HG03378 (cell line): ENCODE measurements at regions not wholly inside any gene's neighbourhood (a gene's known extent, or its start where the extent isn't known, plus 50 kb on each side); places are given as distances from the start of the nearest gene placed in this dataset.
"Not testable (repeated sequence)": the region's sequence is repeated elsewhere in the genome, so short reads cannot be mapped to it uniquely, and the experiment has no call there.

Experiments
- ATAC-seq: cut with Tn5 transposase; IDR thresholded peaks from one replicate; pipeline ENCODE4 v1.9.1; 2021; ENCODE audit warnings: mild to moderate bottlenecking, moderate library complexity; ENCODE audit not compliant: unreplicated experiment

DNA sequence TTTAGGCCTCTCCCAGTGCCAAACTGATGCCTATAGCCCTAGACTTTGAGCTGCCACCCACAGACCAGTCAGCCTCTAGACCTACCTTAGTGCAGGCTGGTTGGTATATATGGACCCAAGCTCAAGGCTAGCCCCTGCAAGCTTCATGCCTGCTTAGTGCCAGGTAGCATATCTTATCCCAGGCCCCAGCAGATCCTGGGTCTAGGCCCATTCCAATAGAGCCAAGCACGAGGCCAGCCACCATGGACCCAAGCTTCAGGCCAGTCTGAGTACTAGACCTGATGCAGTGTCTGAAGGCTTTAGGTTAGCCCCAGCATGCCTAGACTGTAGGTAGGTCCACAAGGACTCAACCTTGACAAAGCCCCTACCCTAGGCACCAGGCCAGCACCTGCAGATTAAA, 1081.7 kb downstream of the JRKL start:
- no peak for ATAC-seq

DNA sequence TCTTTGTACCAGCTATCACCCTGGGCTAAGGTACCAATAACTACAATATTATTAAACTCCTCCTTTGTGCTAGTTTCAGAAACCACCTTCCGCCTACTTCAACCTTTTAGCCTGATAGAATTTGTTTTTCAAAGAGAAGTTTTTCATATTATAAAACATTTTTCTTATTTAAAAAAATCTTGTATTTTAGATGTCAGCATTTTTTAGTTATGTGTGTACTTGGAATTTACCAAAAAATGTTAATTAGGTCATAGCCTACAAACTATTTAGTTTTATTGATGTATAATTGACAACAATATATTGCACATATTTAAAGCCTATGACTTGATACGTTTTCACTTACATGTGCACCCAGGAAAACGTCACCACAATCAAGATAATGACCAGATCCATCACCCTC, 1097.6 kb downstream of the JRKL start:
- no peak for ATAC-seq

DNA sequence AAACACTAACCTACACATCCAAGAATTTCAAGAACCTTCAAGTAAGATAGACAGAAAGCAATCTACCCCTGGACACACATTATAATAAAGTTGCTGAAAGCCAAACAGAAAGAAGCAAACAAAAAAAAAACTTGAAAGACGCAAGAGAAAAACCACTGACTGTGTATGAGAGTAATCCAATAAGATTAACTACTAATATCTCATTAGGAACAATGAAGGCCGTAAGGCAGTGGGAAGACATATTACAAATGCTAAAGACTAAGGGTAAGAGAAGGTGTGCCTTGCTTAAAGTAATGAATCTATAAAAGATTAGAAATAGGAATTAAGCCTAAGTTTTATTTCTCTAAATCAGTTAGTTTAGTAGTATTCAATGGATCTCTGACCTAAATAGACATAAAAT, 1109.1 kb downstream of the JRKL start:
- no peak for ATAC-seq

DNA sequence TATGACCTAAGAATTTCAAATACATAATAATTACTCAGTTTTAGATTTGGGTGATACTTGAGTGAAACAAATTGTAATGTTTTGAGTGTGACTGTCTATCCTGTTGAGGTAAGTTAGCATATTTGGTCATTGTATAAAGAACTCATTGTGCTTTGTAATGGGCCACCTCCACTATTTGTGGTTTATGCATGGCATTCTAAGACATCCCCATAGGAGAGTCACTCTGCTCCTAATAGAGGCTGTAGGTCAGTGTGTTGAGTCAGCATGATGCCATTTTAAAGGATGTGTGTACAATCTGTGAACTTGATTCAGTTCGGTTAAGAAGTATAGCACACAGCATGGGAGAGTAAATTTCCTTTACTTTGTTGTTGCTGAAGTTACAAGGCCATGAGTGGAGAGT, 1112.4 kb downstream of the JRKL start:
- no peak for ATAC-seq

DNA sequence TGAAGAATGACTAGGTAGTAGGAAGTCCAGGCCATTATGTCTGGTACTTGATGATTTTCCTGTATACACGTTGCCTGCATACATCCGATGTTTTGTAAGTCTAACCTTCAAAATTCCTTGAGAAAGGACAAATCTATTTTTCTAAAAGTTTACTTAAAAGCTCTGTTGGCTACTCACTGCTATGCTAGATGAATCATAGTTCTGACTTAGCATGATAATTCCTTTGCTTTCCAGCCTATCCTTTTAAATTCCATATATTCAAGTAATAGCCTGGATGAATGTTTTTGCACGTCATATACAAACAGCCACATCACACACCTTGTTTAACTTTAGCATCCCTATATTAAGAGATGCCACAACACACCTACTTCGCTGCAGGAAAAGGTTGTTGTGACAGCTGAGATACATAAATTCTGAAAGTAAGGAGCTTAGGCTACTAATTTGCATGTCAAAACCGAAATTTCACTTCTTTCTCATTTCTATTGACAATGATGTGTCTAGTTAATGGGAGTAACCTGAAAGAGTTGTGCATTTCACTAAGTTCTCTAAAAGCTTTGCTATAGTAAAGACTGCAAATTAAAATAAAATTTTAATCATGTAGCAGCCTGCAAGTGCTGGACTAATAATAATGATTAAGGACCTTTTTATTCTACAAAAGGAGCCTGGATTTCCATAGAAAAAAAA, 1116.4 kb downstream of the JRKL start:
- no peak for ATAC-seq

DNA sequence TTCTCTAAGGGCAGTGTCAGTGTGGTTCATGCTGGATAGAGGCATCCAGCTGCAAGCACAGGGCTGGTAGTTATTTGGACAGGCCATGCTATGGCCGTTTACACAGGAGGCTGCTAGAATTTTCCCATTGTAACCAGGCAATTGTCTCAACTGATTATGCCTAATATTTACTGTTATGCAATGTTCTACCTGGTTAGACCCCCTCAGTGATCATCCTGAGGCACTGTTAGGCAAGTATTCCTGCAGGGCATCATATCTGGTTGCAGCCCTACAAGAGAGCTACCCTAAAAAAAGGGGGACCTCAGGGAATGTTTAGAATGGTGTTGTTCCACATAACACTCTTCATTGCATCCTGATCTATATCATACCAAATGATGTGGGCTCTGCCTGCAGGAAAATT, 1124.6 kb downstream of the JRKL start:
- no peak for ATAC-seq

DNA sequence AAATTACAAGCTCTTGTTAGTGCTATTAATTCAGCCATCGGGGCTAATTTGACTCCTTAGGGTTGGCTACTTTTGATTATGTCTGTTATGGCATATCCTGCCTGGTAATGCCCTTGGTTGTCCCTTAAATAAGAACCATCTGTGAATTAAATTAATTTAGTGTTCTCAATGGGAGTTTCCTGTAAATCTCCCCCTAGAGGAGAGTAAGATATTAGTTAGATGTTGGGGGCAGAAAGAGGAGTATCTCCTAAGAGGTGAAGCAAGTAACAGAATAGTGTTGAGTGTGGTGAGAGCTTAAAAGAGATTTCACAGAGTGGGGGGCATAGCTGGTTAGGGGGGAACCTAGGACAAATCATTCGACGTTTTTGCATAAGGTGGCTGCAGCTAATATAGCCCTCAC, 1126.9 kb downstream of the JRKL start:
- ATAC-seq = no peak

DNA sequence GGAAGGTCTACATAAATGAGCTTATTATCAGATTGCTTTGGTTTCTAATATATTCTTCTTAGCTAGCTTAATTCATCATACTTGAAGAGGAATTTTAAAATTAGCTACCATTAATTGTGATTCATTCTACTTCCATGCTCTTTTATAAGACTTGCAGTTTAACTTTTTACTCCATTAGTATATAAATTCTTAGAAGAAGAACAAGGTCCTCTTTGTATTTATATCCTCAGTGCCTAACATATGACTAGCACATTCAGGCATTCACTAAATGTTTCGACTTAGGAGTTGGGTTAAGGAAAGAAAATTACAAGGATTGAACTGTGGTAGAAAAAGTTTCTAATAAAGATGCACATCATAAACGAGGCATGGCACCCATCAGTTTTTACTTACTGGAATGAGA, 1135.5 kb downstream of the JRKL start:
- no peak for ATAC-seq

DNA sequence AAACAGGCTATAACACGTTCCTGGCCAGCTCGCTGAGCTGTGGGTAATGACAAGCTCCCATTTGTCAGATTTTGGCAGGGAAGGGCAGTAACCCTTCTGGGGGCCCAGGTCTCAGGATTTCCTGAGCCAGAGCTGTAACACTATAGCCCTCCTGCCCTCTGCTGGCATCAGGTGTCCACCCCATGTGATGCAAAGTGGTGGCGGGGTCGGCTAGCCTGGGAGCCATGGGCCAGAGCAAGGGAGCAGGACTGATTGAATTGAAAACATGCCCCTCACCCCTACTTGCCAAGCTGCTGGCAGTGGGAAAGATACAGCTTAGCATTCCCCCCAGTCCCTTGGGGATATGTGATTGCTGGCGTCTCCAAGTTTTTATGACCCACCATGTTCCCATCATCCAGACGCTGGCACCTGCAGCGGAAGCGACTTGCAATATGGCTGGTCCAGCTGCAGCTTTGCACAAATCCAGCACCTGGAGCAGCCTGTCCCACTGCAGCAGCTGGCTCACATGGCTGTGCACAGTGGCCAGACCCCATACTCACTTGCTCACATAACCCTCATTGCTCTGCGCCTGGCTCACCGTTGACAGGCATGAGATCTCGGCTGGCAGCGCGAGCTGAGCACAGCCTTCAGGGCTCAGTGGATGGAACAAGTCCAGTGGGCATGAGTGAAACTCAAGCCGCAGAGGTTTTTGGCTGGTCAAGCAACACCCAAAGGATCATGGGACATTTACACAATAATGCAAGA, 1147.8 kb downstream of the JRKL start:
- ATAC-seq = no peak

DNA sequence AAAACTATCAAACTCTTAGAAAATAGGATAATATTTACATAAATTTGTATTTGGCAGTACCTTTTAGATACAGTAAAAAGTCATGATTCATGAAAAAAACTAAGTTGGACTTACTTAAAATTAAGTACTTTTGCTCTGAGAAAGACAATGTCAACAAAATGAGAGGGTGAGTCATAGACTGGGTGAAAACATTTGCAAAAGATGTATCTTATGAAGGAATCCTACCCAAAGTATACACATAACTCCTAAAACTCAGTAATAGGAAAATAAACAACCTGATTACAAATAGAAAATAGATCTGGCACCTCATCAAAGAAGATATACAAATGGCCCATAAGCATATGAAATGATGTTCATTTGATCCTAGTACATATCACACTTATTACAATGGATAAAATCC, 1154.6 kb downstream of the JRKL start:
- ATAC-seq = no peak

DNA sequence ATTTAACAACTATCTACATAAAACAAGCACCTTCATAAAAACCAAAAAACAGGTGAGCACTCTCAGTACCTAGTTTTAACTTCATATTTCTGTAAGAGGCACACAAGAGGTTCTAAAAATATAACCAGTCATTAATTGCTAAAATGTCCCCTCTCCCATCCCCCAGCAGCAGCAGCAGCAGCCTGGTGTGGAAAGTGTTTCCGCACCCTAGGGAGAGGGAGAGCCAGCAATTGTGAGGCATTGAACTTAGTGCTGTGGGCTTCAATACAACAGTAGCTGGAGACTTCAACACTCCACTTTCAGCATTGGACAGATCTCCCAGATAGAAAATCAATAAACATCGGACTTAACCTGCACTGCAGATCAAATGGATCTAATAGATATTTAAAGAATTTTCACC, 1158.5 kb downstream of the JRKL start:
- no peak for ATAC-seq

DNA sequence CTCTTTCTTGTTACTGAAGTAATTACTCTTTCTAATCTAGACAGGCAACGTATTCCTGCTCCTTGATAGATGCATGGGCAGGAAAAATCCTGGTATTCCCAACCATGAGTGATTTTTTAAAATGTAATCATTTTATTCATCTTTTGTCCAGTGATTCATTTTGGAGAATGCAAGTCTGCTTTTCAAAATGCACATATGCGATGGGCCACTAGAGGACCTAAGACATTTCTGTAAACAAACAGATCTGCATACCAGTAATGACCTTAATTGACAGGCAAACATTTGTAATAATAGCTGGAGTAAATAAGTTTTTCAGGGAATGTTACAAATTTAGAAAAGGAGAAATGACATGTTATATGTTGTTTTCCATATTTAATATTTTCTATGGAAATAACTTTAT, 1167.6 kb downstream of the JRKL start:
- no peak for ATAC-seq

DNA sequence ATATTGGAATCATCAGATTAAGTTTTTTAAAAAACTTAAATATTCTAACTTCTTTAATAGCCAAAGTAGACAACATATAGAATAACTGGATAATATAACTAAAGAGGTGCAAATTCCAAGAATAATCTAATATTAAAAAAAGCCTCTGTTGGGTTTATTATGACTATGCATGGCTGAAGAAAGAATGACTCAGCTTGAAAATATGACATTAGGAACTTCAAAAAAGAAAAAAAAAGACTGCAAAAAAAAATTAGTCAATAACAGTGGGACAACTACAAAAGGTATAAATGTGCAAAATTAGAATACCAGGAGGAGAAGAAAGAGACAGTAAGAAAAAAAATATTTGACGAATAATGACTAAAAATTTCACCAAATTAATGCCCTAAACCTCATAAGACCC, 1178.0 kb downstream of the JRKL start:
- no peak for ATAC-seq

DNA sequence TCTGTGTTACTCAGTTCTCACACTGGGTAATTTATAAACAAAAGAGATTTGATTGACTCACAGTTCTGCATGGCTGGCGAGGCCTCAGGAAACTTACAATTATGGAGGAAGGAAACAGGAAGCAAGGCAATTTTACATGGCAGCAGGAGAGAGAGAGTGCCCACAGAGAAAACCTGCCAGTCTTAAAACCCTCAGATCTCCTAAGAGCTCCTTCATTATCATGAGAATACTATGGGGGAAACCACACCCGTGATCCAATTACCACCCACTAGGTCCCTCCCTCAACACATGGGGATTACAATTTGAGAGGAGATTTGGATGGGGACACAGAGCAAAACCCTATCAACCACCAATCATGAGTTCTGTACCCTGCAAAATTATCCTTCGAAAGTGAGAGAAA, 1180.8 kb downstream of the JRKL start:
- ATAC-seq = no peak

DNA sequence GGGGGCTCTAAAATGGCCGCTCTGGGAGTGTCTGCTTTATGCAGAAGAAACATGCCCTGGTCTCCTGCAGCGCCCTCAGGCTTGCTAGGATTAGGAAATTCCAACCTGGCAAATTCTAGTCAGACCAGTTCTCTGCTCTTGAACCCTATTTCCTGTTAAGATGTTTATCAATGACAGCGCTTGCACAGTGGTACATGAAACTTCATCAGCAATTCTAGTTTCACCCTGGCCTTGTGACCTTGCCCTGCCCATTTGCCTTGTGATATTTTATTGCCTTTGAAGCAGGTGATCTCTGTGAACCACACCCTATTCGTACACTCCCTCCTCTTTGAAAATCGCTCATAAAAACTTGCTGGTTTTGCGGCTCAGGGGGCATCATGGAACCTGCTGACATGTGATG, 1184.0 kb downstream of the JRKL start:
- not testable (repeated sequence) for ATAC-seq

DNA sequence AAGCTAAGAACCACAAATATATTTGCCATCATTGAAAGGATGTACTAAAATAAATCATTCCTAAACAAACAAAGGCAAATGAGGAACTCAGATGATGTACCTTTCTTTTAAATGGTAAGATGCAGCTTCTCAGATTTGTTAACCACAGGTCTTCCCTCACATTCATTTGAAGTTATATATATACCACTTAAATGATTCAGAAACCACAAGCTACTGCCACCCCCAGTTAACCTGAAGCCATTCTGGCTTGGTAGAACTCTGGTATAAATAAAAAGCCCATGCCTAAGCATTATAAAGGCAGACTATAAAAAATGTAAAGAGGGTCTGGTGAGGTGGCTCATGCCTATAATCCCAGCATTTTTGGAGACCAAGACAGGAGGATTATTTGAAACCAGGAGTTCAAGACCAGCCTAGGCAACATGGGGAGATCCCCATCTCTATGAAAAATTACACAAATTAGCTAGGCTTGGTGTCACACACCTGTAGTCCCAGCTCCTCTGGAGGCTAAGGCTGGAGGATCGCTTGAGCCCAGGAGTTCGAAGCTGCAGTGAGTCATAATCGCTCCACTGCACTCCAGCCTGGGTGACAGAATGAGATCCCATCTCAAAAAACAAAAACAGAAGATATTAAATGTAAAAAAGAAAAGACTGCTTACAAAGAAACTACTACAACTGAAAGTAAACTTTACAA, 1185.3 kb downstream of the JRKL start:
- no peak for ATAC-seq

DNA sequence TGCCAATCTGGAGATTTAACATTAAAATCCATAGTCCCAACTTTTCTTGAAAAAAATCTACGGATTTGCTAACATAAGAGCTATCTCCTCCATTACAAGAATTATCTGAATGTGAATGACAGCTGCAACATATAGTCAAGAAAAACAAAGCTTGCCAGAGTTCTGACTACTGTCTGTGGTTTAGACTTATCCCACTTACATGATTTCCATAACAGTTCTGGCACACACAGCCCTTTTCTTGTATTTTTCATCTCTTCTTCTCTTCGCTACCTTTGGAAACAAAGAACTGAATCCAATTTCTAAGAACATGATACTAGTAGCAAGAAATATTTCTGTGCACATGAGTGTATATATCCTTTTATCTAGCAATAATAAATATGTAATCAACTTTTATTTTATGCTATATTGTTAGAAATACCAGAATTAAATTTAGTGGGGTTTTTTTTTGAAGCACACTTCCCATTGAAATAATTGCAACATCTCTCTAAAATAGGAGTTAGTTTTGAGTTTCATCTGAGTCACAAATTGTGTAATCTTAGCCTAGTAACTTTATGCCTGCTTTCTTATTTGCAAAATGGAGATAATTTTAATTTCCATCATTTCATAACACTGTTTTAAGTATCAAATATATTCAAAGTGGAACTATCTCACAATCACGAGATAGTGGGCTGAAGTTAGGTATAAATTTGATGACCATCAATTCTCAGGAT, 1217.6 kb downstream of the JRKL start:
- no peak for ATAC-seq

DNA sequence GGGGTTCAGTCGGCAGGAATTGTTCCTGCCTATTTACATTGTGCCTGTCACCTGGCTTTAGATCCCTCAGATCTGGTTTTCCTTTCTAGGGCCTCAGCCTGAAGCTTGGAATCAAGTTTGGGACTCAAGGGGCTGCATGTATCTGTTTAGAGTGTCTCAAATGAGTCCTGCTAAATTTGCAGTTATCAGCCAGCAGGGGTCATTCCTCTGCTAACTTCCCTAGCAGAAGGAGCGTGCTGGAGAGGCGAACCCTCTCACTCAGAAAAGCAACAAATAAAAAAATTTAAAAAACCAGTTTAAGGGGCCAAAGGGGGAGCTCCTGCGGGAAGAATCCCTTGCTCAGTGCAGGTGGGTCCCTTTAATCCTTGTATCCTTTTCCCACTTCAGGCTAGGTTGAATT, 1220.2 kb downstream of the JRKL start:
- no peak for ATAC-seq

DNA sequence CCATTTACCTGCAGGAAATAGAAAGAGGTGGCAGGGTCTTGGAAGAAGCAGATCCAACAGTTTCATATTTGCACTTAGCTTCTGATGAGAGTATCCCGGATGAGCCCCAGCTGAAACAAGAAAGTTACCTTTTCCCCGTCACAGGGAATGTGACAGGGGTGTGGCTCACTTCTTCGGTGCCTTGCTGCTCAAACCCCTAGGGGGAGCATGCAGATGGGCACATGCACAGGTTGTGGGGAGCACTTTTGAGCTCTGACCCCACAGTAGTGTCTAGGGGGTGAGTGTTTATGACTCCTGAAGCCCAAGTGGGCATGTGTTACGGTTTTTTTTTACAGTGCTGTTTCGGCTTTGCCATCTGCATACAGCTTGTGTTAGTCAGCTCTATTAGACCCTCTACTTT, 1221.0 kb downstream of the JRKL start:
- no peak for ATAC-seq

DNA sequence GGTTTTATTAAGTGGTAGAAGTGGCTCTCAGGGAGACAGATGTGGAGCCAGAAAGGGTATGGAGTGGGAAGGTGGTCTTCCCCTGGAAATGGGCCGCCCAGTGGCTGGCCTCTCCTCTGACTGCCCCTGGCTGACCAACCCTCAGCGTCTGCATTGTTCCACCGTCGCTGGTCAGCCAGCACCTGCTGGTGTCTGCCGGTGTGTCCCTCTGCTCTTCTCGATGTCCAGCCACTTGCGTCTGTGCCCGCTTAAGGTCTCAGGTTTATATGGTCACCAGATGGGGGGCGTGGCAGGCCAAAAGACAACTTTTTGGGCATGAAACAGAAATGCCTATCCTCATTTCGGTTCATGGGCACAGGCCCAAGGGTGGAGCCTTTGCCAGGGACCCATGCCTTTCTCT, 1221.5 kb downstream of the JRKL start:
- ATAC-seq = no peak

DNA sequence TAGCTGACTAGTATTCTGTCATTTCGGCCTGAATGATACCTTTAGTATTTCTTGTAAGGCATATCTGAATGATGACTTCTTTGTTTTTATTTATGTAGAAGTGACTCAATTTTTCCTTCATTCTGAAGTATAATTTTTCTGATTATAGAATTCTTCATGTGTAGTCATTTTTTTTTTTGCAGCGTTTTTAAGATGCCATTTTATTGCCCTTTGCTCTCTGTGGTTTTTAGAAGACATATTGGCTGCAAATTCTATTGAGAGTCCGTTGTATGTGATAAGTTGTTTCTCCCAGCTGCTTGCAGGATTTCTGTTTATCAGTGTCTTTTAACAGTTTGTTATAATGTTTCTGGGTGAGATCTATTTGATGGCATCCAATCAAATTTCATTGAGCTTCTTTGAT, 1224.8 kb downstream of the JRKL start:
- no peak for ATAC-seq

DNA sequence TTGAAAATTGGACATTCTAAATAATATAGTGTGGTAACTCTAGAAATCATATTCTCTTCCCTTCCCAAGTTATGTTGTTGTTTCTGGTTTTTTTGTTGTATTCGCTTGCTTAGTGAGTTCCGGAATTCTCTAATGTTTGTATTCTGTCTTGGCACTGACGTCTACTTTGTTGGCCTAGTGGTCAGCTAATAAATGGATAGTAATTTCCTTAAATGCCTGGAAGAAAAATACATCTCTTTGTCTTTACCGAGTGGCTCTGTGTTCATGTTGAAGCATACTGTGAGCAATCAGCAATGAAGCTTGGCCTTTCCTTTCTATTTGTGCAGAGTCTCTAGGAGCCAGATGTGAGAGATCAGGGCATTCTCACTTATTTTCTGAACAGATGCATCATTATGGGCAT, 1225.7 kb downstream of the JRKL start:
- no peak for ATAC-seq
